ENCODE measurements at regions not wholly inside any gene's neighbourhood (a gene's known extent, or its start where the extent isn't known, plus 50 kb on each side); places are given as distances from the start of the nearest gene placed in this dataset.

- Mint-ChIP-seq H3K4me3 (no peak overlapping the region), H3K9me3 (no peaks in the 10 kb centered on the region), H3K27ac (no peak overlapping the region), H3K36me3 (ENCODE audit: low read depth) (no peaks in the 10 kb centered on the region), H3K4me1 (no peaks in the 10 kb centered on the region), H3K27me3 (peaks cover 8% of the 10 kb centered on the region)
- intact Hi-C loops (cut with micrococcal nuclease) = no loop called here
- no peak for DNase-seq
Observed at GRCh38 chr2:106041150-106041549, 153.0 kb downstream of the UXS1 start.

GRCh38 chr2:106039634-106040315, 154.3 kb downstream of the UXS1 start:
- H3K4me3 Mint-ChIP-seq = no peak overlapping the region

GRCh38 chr2:106038601-106039375, 155.3 kb downstream of the UXS1 start:
- H3K4me3 Mint-ChIP-seq = no peak overlapping the region
- no peaks in the 10 kb centered on the region for H3K9me3 Mint-ChIP-seq
- intact Hi-C loops (cut with micrococcal nuclease) = no loop called here
- no peak overlapping the region for H3K27ac Mint-ChIP-seq
- DNase-seq = no peak
- peaks cover 11% of the 10 kb centered on the region for H3K27me3 Mint-ChIP-seq
- no peaks in the 10 kb centered on the region for H3K4me1 Mint-ChIP-seq
- H3K36me3 Mint-ChIP-seq (ENCODE audit: low read depth) = no peaks in the 10 kb centered on the region

More at GRCh38 chr2:106039634-106040315, 154.3 kb downstream of the UXS1 start:
- no peaks in the 10 kb centered on the region for H3K36me3 Mint-ChIP-seq (ENCODE audit: low read depth)
- no peak for DNase-seq
- H3K9me3 Mint-ChIP-seq = no peaks in the 10 kb centered on the region
- intact Hi-C loops (cut with micrococcal nuclease) = no loop called here
- peaks cover 10% of the 10 kb centered on the region for H3K27me3 Mint-ChIP-seq
- H3K27ac Mint-ChIP-seq = no peak overlapping the region
- no peaks in the 10 kb centered on the region for H3K4me1 Mint-ChIP-seq

GRCh38 chr2:106037932-106038331, 156.2 kb downstream of the UXS1 start:
- DNase-seq = no peak
- Mint-ChIP-seq H3K27me3 (peaks cover 11% of the 10 kb centered on the region), H3K4me1 (no peaks in the 10 kb centered on the region), H3K36me3 (ENCODE audit: low read depth) (no peaks in the 10 kb centered on the region), H3K27ac (no peak overlapping the region), H3K4me3 (no peak overlapping the region), H3K9me3 (peaks cover 5% of the 10 kb centered on the region)
- intact Hi-C loops (cut with micrococcal nuclease) = no loop called here

GRCh38 chr2:106037262-106037661, 156.8 kb downstream of the UXS1 start:
- H3K27me3 Mint-ChIP-seq = peaks cover 11% of the 10 kb centered on the region
- H3K4me3 Mint-ChIP-seq = no peak overlapping the region
- DNase-seq = no peak
- H3K36me3 Mint-ChIP-seq (ENCODE audit: low read depth) = no peaks in the 10 kb centered on the region
- peaks cover 7% of the 10 kb centered on the region for H3K9me3 Mint-ChIP-seq
- no peaks in the 10 kb centered on the region for H3K4me1 Mint-ChIP-seq
- intact Hi-C loops (cut with micrococcal nuclease) = no loop called here
- H3K27ac Mint-ChIP-seq = no peak overlapping the region

- peaks cover 4% of the 10 kb centered on the region for H3K4me1 Mint-ChIP-seq
- DNase-seq = no peak
- peaks cover 7% of the 10 kb centered on the region for H3K9me3 Mint-ChIP-seq
- intact Hi-C loops (cut with micrococcal nuclease) = no loop called here
- H3K4me3 Mint-ChIP-seq = no peak overlapping the region
- H3K36me3 Mint-ChIP-seq (ENCODE audit: low read depth) = no peaks in the 10 kb centered on the region
- peaks cover 5% of the 10 kb centered on the region for H3K27me3 Mint-ChIP-seq
- H3K27ac Mint-ChIP-seq = no peak overlapping the region
Observed at GRCh38 chr2:106034325-106034724, 159.8 kb downstream of the UXS1 start.

GRCh38 chr2:106032676-106033075, 161.4 kb downstream of the UXS1 start:
- Mint-ChIP-seq H3K27me3 (peaks cover 5% of the 10 kb centered on the region), H3K9me3 (peaks cover 7% of the 10 kb centered on the region), H3K27ac (no peak overlapping the region), H3K4me3 (no peak overlapping the region), H3K4me1 (peaks cover 10% of the 10 kb centered on the region), H3K36me3 (ENCODE audit: low read depth) (no peaks in the 10 kb centered on the region)
- no peak for DNase-seq
- intact Hi-C loops (cut with micrococcal nuclease) = no loop called here

- H3K4me3 Mint-ChIP-seq = no peak overlapping the region
Observed at GRCh38 chr2:106030287-106031268, 163.5 kb downstream of the UXS1 start.

GRCh38 chr2:106028192-106028591, 165.9 kb downstream of the UXS1 start:
- Mint-ChIP-seq H3K27me3 (peaks cover 2% of the 10 kb centered on the region), H3K4me3 (no peak overlapping the region), H3K9me3 (peaks cover 5% of the 10 kb centered on the region), H3K4me1 (peaks cover 15% of the 10 kb centered on the region), H3K27ac (no peak overlapping the region), H3K36me3 (ENCODE audit: low read depth) (no peaks in the 10 kb centered on the region)
- intact Hi-C loops (cut with micrococcal nuclease) = no loop called here
- no peak for DNase-seq

More at GRCh38 chr2:106030287-106031268, 163.5 kb downstream of the UXS1 start:
- Mint-ChIP-seq H3K27ac (no peak overlapping the region), H3K4me1 (peaks cover 15% of the 10 kb centered on the region), H3K36me3 (ENCODE audit: low read depth) (no peaks in the 10 kb centered on the region), H3K9me3 (peaks cover 7% of the 10 kb centered on the region), H3K27me3 (peaks cover 3% of the 10 kb centered on the region)
- intact Hi-C loops (cut with micrococcal nuclease) = no loop called here
- DNase-seq = no peak

- peaks cover 2% of the 10 kb centered on the region for H3K27me3 Mint-ChIP-seq
- intact Hi-C loops (cut with micrococcal nuclease) = no loop called here
- no peak overlapping the region for H3K27ac Mint-ChIP-seq
- no peaks in the 10 kb centered on the region for H3K9me3 Mint-ChIP-seq
- H3K4me1 Mint-ChIP-seq = peaks cover 15% of the 10 kb centered on the region
- H3K36me3 Mint-ChIP-seq (ENCODE audit: low read depth) = no peaks in the 10 kb centered on the region
- DNase-seq = no peak
- H3K4me3 Mint-ChIP-seq = no peak overlapping the region
Observed at GRCh38 chr2:106026271-106027190, 167.6 kb downstream of the UXS1 start.

GRCh38 chr2:106025796-106026195, 168.3 kb downstream of the UXS1 start:
- H3K27me3 Mint-ChIP-seq = peaks cover 2% of the 10 kb centered on the region
- intact Hi-C loops (cut with micrococcal nuclease) = no loop called here
- H3K9me3 Mint-ChIP-seq = no peaks in the 10 kb centered on the region
- no peak overlapping the region for H3K4me3 Mint-ChIP-seq
- no peaks in the 10 kb centered on the region for H3K36me3 Mint-ChIP-seq (ENCODE audit: low read depth)
- peaks cover 15% of the 10 kb centered on the region for H3K4me1 Mint-ChIP-seq
- H3K27ac Mint-ChIP-seq = no peak overlapping the region
- DNase-seq = no peak

GRCh38 chr2:106021662-106022028, 172.5 kb downstream of the UXS1 start:
- DNase-seq = no peak
- Mint-ChIP-seq H3K27ac (no peak overlapping the region), H3K27me3 (peaks cover 2% of the 10 kb centered on the region), H3K36me3 (ENCODE audit: low read depth) (no peaks in the 10 kb centered on the region), H3K4me3 (no peak overlapping the region), H3K4me1 (peaks cover 7% of the 10 kb centered on the region), H3K9me3 (no peaks in the 10 kb centered on the region)
- intact Hi-C loops (cut with micrococcal nuclease) = no loop called here
